HG02588 (cell line): ENCODE measurements at regions not wholly inside any gene's neighbourhood (a gene's known extent, or its start where the extent isn't known, plus 50 kb on each side); places are given as distances from the start of the nearest gene placed in this dataset.

Experiments
- ATAC-seq: cut with Tn5 transposase; IDR thresholded peaks from one replicate; pipeline ENCODE4 v1.9.1; 2021; ENCODE audit warnings: mild to moderate bottlenecking, moderate library complexity; ENCODE audit not compliant: unreplicated experiment

- ATAC-seq: no peak
Observed at GRCh38 chr18:78830826-78831225, 148.8 kb upstream of the SALL3 start.

DNA sequence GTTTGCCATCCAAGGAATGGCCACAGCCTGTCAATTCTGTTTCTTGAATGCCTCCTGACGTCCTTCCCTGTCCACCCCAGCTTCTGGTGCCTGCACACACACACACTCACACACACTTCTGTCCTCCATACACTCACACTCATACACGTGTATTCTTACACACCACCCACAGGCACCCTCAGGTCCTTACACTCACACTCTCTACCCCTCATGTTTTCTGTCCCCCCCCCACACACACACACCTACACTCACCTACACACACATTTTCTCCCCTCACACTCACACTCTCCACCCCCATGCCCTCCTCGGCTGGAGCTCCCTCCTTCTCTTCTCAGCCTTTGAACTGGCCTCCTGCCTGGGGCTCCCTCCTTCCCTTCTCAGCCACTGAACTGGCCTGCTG is 148.0 kb upstream of the SALL3 start:
- ATAC-seq: no peak

DNA sequence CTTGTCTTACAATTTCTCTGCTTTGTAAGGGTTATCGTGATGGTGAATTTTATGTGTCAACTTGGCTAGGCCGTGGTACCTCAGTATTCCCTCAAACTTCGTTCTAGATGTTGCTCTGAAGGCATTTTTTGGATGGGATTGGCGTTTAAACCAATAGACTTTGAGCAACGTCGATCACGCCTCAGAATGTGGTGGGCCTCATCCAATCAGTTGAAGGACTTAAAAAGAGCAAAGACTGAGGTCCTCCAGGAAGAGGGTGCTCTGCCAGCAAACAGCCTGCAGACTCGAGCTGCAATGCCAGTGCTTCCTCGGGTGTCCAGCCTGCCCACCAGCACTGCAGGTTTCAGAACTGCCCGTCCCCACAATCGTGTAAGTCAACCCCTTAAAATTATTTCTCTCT is 145.8 kb upstream of the SALL3 start:
- no peak for ATAC-seq

GRCh38 chr18:78836838-78837237 is 142.8 kb upstream of the SALL3 start:
- no peak for ATAC-seq

DNA sequence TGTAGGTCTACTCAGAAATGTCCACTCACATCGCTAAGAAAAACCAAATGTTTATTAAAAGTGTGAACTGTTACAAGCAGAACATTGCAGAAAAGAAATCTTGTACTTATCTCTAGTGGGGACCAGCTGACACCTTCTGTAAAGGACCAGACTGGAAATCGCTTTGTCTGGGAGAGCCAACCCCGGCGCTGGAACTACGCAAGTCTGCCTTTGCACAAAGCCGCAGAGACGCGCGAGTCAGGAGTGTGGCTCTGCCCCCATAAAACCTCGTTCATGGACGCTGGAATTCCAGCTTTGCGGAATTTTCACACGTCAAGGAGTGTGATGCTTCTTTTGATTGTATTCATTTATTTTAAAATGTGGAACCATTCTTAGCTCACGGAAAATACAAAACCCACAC is 141.9 kb upstream of the SALL3 start:
- no peak for ATAC-seq

DNA sequence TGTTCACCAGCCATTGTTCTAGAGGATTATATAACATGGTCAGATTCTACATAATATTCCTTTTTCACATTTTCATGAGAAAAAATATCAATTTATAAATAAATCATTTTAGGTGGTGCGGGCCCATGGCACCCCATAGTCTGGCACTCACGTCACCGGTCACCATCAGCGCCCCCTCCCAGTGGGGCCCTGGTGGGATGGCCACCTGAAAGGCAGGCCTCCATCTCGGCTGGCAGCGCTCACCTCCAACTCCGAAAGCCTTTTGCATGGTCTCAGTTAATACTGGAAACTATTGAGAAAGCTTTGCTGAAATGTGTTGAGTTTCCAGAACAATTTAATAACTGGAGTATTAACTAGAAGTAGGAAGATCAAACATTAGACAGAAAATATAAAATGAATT is 141.4 kb upstream of the SALL3 start:
- ATAC-seq: no peak

- ATAC-seq: no peak
Observed at GRCh38 chr18:78849046-78849445, 130.6 kb upstream of the SALL3 start.

GRCh38 chr18:78849458-78849857 is 130.2 kb upstream of the SALL3 start:
- no peak for ATAC-seq

DNA sequence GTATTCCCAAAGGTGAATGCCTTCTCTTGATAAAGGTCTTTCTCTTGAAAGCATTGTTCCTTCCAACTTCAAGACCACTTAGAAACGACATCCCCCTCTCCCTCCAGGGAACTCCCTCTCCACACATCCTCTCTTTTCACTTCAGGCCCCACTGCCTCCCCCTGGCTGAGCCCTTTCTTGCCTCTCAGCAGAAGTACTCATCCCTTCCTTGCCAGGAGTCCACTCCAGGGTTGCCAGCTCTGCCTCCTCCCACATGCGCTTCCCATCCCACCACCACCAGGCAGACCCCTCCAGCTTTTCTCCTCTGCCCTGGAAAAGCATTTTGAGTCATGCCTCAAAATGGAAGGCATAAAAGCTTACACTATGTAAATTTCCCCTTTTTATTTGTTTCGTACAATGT is 126.3 kb upstream of the SALL3 start:
- no peak for ATAC-seq

DNA sequence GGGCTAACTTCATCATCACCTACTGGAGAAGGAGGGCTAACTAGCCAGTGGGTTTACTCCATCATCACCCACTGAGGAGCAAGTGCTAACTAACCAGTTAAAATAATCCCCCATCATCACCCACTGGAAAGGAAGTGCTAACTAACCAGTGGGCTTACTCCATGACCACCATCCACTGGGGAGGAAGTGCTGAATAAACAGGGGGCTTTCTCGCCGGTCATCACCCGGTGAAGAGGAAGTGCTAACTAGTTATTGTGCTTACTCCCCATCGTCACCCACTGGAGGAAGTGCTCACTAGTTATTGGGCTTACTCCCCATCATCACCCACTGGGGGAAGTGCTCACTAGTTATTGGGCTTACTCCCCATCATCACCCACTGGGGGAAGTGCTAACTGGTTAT is 124.4 kb upstream of the SALL3 start:
- ATAC-seq: no peak

DNA sequence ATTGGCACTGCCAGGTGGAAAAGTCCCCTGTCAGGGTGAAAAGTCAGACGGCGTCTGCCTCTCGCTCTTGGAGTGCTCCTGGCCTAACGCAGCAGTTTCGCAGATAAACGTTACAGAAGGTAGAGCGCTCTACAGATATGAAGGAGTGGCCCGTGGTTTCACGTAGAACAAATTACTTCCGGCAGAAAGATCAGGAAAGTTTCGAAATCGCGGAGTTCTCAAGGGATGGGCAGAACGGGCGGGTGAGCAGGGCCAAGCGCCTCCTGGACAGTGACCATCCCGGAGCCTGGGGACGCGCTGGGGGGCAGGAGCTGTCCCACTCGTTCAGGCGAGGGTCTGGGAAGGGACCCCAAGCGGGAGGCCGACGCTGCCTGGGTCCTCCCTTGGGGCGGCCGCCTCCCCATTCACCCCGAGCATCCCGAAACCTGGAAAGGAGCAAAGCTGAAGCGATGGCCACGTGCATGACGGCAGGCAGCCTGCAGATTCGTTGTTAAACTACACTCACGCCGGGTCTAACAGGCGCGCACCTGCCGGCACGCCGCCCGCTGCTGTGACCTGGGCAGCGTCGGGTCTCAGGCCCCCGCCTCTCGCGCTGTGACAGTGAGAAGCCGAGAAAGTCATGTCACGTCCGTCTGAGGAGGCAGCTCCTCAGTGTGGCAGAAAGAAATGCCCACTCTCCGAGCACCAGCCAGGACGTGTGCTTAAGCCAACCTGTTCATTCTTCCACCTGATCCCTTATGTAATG is 122.9 kb upstream of the SALL3 start:
- no peak for ATAC-seq

- no peak for ATAC-seq
Observed at GRCh38 chr18:78857314-78858150, 122.1 kb upstream of the SALL3 start.

DNA sequence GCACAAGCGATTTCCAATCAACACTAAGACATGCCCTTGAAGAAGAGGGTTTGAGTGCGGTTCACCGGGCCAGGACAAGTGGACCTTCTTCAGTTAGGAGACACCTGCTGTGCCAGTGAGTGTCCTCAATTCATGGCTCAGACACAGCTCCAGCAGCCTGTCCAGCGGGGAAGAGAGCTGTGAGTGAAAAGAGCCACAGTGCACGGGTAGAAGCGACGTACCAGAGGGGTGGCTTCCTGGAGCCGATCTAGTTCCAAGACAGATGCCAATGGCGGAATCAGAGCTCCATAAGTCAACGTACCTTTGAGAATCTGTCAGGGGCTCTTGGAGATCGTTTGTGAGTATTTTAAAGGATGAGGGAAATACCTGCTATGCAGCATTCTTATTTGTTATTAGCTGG is 119.9 kb upstream of the SALL3 start:
- no peak for ATAC-seq

DNA sequence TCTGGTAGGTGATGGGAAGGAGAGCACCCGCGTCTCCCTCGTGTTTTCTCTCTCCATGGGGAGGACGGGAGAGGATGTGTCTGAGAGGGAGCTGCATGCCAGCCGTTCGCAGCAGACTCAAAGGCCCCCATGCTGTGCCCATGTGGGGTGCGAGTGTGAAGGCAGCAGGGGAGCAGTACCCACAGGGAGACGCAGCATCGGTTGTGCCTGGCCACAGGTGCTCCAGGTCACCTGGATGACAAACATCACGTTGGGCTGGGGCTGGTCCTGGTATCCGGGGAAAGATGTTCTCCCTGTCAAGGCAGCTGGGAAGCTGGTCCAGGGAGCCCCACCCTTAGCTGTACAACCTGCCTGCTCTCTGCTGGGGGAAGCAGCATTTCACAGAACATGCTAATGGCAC is 119.5 kb upstream of the SALL3 start:
- no peak for ATAC-seq

DNA sequence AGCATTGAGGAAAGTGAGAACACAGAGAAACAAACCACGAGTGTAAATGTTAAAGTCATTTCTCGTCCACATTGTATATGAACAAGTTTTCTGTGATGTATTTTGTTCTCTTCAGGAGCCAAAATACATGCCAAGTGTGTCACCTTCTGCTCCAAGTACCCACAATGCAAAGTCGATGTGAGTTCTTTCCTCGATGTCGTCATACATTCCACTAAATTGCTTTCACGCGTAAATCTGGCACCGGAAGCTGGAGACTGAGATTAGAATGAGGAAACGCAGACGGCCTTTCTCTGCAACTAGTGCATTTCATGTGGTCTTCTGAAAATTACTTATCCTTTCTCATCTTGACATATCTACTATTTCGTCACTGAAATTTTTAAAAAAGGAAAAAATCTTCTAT is 118.5 kb upstream of the SALL3 start:
- ATAC-seq: no peak

DNA sequence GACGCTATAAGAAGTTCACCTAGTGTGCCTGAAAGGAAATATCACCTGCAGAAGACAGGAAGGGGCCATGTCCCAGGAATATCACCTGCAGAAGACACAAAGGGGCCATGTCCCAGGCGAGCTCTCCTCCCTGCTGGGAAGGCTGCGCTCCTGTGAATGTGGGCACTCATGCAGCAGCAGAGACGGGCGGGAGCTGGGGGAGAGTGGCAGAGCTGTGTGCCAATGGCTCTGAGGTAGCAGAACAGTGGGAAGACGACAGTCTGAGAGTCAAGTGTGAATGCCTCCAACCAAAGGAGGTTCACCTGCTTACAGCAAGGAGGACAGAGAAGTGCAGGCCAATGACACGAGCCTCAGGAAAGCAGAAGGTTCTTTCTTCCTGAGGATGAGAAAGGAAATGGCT is 117.9 kb upstream of the SALL3 start:
- no peak for ATAC-seq

GRCh38 chr18:78862395-78862794 is 117.2 kb upstream of the SALL3 start:
- no peak for ATAC-seq

GRCh38 chr18:78865056-78865598 is 114.5 kb upstream of the SALL3 start:
- ATAC-seq: no peak

GRCh38 chr18:78865771-78866310 is 113.8 kb upstream of the SALL3 start:
- no peak for ATAC-seq

- ATAC-seq: no peak
Observed at GRCh38 chr18:78867131-78867530, 112.5 kb upstream of the SALL3 start.

DNA sequence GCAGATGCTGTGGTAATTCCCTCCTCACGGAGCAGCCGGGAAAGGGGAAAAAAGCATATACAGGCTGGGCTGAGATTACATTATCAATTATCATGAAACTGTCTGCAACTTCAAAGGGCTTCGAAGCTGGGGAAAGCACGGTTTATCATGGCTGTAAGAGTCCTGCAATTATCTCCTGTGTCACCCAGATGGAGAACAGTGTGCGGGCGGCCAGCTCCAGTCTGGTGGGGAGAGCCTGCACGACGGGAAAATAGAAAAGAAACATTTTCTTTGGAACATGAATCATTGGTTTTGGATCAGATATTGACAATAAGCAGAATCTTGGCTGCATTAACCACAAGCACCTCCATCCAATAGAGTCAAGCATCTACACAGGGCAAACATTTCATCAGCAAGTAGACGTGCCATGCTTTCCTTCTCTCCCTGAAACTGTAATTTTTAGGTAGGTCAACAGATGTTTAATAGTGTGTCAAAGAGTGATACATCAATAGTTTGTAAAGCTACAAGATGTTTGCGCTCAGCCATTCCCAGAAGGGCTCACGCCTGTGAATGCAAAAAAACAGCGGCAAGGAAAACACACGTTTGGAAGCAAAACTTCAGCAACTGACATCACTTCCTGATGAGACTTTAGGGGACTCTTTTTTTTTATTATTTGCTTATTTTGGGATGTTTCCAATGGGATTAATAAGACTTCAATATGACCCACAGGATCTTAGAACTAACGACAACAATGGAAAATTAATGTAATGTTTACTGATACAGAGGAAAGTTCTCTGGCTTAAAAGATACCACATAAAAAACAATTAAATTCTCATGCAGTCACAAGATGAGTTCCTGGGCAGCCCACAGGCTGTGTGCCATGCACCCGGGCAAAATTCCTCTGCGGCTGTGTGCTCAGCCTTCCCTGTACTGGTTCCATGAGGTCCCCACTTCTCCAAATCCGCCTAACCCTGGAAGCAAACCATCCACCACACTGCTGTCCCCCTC is 111.0 kb upstream of the SALL3 start:
- no peak for ATAC-seq
